ENCODE measurements at regions not wholly inside any gene's neighbourhood (a gene's known extent, or its start where the extent isn't known, plus 50 kb on each side); places are given as distances from the start of the nearest gene placed in this dataset.

DNA sequence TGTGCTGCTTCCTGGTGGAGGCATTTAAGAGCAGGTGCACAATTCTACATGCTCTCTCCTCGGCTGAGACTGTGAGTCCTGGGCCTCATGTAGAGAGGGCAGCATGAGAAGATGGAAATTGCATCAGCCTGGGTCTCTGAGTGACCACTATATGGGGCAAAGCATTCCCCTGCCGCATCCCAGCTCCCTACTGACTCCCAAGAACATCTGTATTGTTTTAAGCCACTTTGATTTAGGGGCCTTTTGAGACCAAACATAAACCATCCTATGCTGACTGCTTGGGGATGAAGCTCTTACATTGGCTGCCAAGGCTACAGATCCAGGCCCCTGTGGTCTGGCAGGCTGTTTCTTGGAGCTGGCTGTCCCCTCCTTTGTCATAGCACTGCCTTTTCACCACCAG lies 101.3 kb upstream of the TBX20 start:
- Mint-ChIP-seq H3K4me1 (ENCODE audit: low read depth) (no peaks in the 10 kb centered on the region), H3K27ac (no peak overlapping the region), H3K9me3 (no peaks in the 10 kb centered on the region), H3K4me3 (no peak overlapping the region), H3K27me3 (ENCODE audit: insufficient read depth) (no peaks in the 10 kb centered on the region), H3K36me3 (ENCODE audit: low read depth) (no peaks in the 10 kb centered on the region)
- intact Hi-C loops (cut with micrococcal nuclease): no loop called here
- no peak for DNase-seq (ENCODE audit: low spot score)

DNA sequence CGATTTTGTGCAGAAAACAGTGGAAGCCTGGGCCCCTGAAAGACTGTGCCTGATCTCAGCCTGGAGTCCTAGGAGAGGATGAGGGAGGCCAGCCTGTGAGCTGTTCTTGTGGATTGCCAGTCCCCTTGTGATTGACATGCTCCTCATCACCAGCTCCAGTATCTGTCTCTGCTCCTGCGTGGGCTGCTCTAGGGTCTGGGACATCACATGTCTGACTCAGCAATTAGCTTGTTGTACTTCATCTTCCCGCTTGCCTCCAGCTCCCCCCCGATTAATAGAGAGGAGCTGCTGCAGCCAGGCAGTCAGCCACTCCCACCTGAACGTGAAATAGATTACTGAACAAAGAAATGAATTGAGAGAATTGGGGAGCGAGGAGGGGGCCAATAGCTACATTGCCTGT lies 99.6 kb upstream of the TBX20 start:
- intact Hi-C loops (cut with micrococcal nuclease): no loop called here
- H3K4me3 Mint-ChIP-seq: no peak overlapping the region
- DNase-seq (ENCODE audit: low spot score): no peak
- no peaks in the 10 kb centered on the region for H3K4me1 Mint-ChIP-seq (ENCODE audit: low read depth)
- H3K9me3 Mint-ChIP-seq: no peaks in the 10 kb centered on the region
- no peaks in the 10 kb centered on the region for H3K36me3 Mint-ChIP-seq (ENCODE audit: low read depth)
- no peak overlapping the region for H3K27ac Mint-ChIP-seq
- no peaks in the 10 kb centered on the region for H3K27me3 Mint-ChIP-seq (ENCODE audit: insufficient read depth)

DNA sequence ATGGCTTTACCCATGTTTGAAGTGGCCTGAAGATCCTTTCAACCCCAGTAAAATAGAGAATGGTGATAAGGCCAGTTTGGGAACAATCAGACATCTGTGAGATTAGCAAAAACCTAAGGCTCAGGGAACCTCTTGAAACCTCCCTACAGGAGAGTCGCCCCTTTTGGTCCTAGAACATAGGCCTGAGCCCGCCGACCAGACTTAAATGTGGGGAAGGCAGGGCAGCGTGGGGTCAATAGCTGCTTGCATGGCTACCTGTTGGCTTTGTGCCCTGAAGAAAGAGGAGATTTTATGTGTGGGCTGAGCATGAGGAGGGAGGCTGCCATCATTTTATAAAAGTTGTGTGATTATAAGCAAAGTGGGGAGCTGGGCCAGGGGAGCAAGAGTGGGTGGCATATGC lies 97.6 kb upstream of the TBX20 start:
- Mint-ChIP-seq H3K4me1 (ENCODE audit: low read depth) (no peaks in the 10 kb centered on the region), H3K27me3 (ENCODE audit: insufficient read depth) (no peaks in the 10 kb centered on the region), H3K36me3 (ENCODE audit: low read depth) (no peaks in the 10 kb centered on the region), H3K9me3 (no peaks in the 10 kb centered on the region), H3K4me3 (no peak overlapping the region), H3K27ac (no peak overlapping the region)
- intact Hi-C loops (cut with micrococcal nuclease): no loop called here
- no peak for DNase-seq (ENCODE audit: low spot score)

DNA sequence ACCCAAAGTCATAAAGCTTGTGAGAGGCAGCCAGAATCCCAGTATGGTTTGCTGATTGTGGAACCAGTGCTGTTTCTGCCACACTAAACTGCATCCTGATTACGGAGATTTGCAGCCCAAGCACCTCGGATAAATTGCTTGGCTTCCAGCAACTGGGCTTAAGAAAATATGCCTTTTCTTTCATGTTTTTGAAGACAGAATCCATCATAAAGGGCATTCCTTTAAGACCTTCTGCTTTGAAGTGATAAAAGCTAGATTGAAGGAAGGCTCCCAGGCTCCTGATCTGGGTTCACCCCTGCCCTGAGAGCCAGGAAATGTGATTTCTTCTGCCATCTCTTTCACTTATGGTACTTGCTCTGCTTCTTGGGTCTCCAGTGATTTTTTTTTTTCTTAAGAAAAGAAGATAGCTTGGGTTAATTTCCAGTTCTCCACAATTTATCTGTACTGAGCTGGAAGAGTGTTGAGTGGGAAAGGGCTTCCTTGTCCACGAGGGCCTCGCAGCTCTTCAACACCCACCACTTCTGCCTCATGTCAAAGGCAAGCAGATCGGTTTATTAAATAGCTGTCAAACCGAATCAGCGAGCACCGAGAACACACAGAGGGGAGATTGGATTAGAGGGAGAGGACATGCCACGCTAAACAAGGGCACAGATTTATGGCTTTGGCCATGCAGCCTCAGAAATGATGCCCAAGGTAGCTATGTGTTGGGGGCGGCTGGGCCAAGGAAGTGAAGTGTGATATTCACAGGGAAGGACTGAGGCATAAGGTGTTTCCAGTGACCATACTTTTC lies 94.9 kb upstream of the TBX20 start:
- Mint-ChIP-seq H3K9me3 (no peaks in the 10 kb centered on the region), H3K27me3 (ENCODE audit: insufficient read depth) (no peaks in the 10 kb centered on the region), H3K4me1 (ENCODE audit: low read depth) (no peaks in the 10 kb centered on the region), H3K36me3 (ENCODE audit: low read depth) (no peaks in the 10 kb centered on the region), H3K4me3 (no peak overlapping the region), H3K27ac (no peak overlapping the region)
- DNase-seq (ENCODE audit: low spot score): no peak
- intact Hi-C loops (cut with micrococcal nuclease): no loop called here

DNA sequence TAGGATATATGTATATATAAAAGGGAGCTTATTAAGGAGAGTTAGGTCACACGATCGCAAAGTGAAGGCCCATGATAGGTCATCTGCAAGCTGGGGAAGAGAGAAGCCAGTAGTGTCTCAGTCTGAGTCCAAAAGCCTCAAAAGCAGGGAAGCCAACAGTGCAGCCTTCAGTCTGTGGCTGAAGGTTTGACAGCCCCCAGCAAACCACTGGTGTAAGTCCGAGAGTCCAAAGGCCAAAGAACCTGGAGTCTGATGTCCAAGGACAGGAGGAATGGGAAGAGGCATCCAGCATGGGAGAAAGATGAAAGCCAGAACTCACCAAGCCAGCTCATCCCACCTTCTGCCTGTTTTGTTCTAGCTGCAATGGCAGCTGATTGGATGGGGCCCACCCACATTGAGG lies 88.9 kb upstream of the TBX20 start:
- H3K27me3 Mint-ChIP-seq (ENCODE audit: insufficient read depth): peaks cover 2% of the 10 kb centered on the region
- no peaks in the 10 kb centered on the region for H3K9me3 Mint-ChIP-seq
- H3K4me3 Mint-ChIP-seq: no peak overlapping the region
- no peaks in the 10 kb centered on the region for H3K4me1 Mint-ChIP-seq (ENCODE audit: low read depth)
- intact Hi-C loops (cut with micrococcal nuclease): no loop called here
- H3K27ac Mint-ChIP-seq: no peak overlapping the region
- no peak for DNase-seq (ENCODE audit: low spot score)
- no peaks in the 10 kb centered on the region for H3K36me3 Mint-ChIP-seq (ENCODE audit: low read depth)

DNA sequence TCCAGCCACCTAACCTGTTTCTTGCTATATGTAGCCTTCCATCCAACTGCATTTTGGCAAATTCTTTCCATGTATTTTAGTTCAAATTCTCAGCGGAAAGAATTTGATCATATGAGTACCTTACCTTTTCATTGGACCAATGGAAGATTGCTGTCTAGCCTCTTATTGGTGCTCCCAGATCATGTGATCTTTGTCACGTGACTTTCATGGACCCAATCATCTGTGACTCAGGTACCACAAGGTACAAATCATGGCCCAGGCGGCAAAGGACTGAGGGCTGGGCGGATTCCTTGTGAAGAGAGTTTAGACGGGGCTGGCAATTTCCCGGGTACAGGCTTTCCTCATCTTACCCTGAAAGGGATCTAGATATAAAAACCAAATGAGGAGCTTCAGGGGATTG lies 85.9 kb upstream of the TBX20 start:
- H3K36me3 Mint-ChIP-seq (ENCODE audit: low read depth): no peaks in the 10 kb centered on the region
- no peak overlapping the region for H3K27ac Mint-ChIP-seq
- H3K4me1 Mint-ChIP-seq (ENCODE audit: low read depth): no peaks in the 10 kb centered on the region
- peaks cover 2% of the 10 kb centered on the region for H3K27me3 Mint-ChIP-seq (ENCODE audit: insufficient read depth)
- no peak overlapping the region for H3K4me3 Mint-ChIP-seq
- no peak for DNase-seq (ENCODE audit: low spot score)
- intact Hi-C loops (cut with micrococcal nuclease): no loop called here
- no peaks in the 10 kb centered on the region for H3K9me3 Mint-ChIP-seq

DNA sequence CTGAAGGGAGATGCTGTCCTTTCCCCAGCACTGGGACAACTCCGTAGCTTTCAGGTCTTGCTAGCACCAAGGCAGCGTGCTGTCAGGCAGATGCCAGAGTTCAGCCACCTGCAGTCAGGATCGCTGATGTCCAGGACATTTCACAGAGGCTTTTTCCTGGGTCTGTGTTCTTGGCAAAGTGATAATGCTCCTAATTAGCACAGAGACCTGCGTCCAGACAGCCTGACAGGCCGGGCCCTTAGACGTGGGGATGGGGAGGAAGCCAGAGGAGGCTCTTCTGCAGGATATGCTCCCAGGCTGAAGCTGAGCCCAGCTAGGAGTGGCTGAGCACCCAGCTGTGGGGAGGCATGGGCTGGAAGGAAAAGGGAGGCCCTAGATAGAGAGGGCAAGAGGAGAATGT lies 82.5 kb upstream of the TBX20 start:
- Mint-ChIP-seq H3K27me3 (ENCODE audit: insufficient read depth) (no peaks in the 10 kb centered on the region), H3K27ac (no peak overlapping the region), H3K4me3 (no peak overlapping the region), H3K9me3 (no peaks in the 10 kb centered on the region), H3K4me1 (ENCODE audit: low read depth) (no peaks in the 10 kb centered on the region), H3K36me3 (ENCODE audit: low read depth) (no peaks in the 10 kb centered on the region)
- intact Hi-C loops (cut with micrococcal nuclease): no loop called here
- no peak for DNase-seq (ENCODE audit: low spot score)

DNA sequence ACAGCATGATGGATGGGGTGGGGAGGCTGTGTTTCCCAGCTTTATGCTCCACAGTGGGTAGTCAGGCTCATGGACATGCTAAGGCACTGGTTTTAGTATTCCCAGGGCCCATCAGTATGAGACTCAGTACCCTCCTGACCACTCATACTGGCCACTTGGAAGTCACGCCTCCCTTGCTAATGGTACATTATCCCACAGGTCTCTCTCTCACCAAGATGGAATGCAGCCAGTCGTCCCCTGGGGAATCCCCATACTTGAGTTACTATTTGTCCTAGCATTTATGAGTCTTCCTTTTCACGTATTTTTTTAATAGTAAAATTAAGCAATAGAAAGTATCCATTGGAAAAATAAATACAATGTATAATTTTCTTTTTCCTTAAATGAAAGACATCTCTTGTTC lies 80.6 kb upstream of the TBX20 start:
- no peak for DNase-seq (ENCODE audit: low spot score)
- Mint-ChIP-seq H3K36me3 (ENCODE audit: low read depth) (no peaks in the 10 kb centered on the region), H3K27ac (no peak overlapping the region), H3K9me3 (no peaks in the 10 kb centered on the region), H3K27me3 (ENCODE audit: insufficient read depth) (peaks cover 2% of the 10 kb centered on the region), H3K4me1 (ENCODE audit: low read depth) (no peaks in the 10 kb centered on the region), H3K4me3 (no peak overlapping the region)
- intact Hi-C loops (cut with micrococcal nuclease): no loop called here

DNA sequence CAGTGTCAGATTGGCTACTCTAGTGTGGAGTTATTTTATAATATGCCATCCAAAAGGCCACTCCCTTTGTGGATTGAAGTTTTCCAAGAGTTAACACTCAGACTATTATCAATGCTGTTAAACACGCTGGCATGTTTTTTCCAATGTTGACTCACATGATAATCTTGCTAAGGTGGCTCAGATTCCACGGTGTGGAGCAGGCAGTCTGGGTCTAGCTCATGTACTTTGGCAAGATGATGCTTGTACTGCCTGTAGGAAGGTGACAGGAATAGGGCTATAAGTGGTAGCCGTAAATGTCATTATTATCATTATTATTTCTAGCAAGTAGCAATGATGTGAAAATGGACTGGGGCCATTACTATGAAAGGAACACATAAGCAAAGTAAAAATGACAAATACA lies 79.4 kb upstream of the TBX20 start:
- no peak for DNase-seq (ENCODE audit: low spot score)
- no peak overlapping the region for H3K27ac Mint-ChIP-seq
- H3K27me3 Mint-ChIP-seq (ENCODE audit: insufficient read depth): peaks cover 2% of the 10 kb centered on the region
- H3K4me3 Mint-ChIP-seq: no peak overlapping the region
- intact Hi-C loops (cut with micrococcal nuclease): no loop called here
- no peaks in the 10 kb centered on the region for H3K36me3 Mint-ChIP-seq (ENCODE audit: low read depth)
- H3K4me1 Mint-ChIP-seq (ENCODE audit: low read depth): no peaks in the 10 kb centered on the region
- H3K9me3 Mint-ChIP-seq: no peaks in the 10 kb centered on the region

DNA sequence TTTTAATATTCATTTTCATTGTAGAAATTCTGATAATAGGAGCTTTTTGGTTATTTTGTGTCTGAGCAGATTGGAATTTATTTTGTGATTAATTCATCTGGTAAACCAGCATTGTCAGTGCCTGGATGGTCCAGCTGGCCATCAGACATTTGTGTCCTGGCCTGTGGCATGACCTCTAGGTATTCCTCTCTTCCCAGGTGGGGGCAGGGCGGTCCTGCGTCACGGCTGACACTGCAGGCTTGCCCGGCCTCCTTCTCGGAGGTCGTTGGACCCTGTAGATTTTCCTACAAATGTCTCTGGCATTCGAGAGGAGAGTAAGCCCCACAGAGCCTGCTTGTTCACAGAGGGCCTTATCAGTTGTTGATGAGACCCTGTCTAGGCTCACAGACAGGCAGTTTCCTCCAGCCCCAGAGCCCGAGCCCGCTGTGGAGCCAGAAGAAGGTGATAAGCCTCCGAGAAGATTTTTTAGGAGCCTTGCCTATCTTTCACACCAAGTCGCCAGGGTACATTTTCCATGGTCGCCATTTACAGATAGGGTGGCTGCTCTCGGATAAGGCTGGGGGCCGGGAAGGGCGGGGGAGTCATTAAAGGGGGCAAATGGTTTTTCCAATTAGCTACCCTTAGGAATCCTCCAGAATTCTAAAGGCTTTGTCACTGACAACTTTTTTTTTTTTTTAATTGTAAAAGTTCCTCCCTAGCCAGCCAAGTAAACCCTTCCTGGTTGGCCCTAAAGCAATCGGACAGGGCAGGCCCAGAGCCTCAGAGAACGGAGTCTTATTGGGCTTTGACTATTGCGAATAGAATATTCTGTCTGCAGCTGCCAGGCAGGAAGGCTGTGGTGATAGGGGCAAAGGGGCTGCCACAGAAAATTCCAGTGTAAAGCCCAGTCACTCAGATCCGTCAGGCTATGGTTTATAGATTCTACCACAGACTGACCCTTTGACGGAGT lies 78.1 kb upstream of the TBX20 start:
- no peak overlapping the region for H3K27ac Mint-ChIP-seq
- H3K36me3 Mint-ChIP-seq (ENCODE audit: low read depth): no peaks in the 10 kb centered on the region
- H3K9me3 Mint-ChIP-seq: no peaks in the 10 kb centered on the region
- H3K27me3 Mint-ChIP-seq (ENCODE audit: insufficient read depth): peaks cover 2% of the 10 kb centered on the region
- H3K4me3 Mint-ChIP-seq: no peak overlapping the region
- no peak for DNase-seq (ENCODE audit: low spot score)
- intact Hi-C loops (cut with micrococcal nuclease): no loop called here
- no peaks in the 10 kb centered on the region for H3K4me1 Mint-ChIP-seq (ENCODE audit: low read depth)

DNA sequence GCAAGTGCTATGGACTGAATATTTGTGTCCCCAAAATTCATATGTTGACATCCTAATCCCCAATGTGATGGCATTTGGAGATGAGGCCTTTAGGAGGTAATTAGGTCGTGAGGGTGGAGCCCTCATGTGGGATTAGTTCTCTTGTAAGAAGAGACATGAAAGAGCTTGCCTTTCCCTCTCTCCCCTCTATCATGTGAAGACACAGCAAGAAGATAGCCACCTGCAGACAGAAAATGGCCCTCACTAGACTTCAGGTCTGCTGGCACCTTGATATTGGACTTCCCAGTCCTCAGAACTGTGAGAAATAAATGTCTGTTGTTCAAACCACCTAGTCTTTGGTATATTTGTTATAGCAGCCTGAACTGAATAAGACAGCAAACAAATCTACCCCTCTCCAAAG lies 75.1 kb upstream of the TBX20 start:
- Mint-ChIP-seq H3K4me1 (ENCODE audit: low read depth) (no peaks in the 10 kb centered on the region), H3K9me3 (no peaks in the 10 kb centered on the region), H3K36me3 (ENCODE audit: low read depth) (no peaks in the 10 kb centered on the region), H3K4me3 (no peak overlapping the region), H3K27ac (no peak overlapping the region), H3K27me3 (ENCODE audit: insufficient read depth) (peaks cover 2% of the 10 kb centered on the region)
- no peak for DNase-seq (ENCODE audit: low spot score)
- intact Hi-C loops (cut with micrococcal nuclease): no loop called here

DNA sequence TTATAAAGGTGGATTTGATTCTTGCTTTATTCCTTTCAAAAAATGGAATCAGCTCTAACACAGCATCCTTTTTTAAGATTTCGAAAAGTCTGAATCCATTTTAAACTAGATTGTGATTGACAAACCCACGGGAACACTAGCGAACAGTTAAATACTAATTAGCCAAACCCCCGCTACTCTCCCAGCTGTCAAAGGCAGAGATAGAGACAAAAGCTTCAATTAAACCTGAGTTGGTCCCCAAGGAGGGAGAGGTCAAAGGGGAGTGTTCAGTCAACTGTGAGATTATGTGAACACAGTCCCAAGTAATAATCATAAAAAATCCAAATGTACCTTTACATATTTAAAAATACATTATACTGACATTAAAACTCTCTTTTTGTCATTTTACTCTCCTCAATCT lies 65.7 kb upstream of the TBX20 start:
- Mint-ChIP-seq H3K9me3 (no peaks in the 10 kb centered on the region), H3K36me3 (ENCODE audit: low read depth) (no peaks in the 10 kb centered on the region)

DNA sequence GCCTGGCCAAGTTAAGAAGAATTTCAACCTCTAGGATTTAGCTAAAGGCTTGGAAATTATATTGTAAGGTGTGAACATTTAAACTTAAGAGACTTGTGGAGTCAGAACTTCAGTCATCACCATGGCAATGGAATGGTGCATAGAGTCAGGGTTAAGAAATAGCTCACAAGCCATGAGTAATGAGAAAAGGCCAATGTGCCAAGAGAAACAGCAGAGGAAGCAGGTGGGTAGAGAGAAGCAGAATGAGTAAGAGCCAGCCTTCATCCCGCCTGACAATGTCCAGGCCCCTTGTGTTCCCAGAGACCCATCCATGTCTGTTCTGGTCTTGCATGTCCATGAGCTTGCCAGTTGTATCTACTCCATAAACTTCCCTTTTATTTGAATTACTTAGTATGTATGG lies 62.6 kb upstream of the TBX20 start:
- H3K4me3 Mint-ChIP-seq: no peak overlapping the region
- intact Hi-C loops (cut with micrococcal nuclease): no loop called here
- no peak for DNase-seq (ENCODE audit: low spot score)
- no peaks in the 10 kb centered on the region for H3K27me3 Mint-ChIP-seq (ENCODE audit: insufficient read depth)
- no peaks in the 10 kb centered on the region for H3K36me3 Mint-ChIP-seq (ENCODE audit: low read depth)
- no peaks in the 10 kb centered on the region for H3K4me1 Mint-ChIP-seq (ENCODE audit: low read depth)
- H3K27ac Mint-ChIP-seq: no peak overlapping the region
- no peaks in the 10 kb centered on the region for H3K9me3 Mint-ChIP-seq

More for the DNA sequence above, 65.7 kb upstream of the TBX20 start:
- intact Hi-C loops (cut with micrococcal nuclease): no loop called here
- Mint-ChIP-seq H3K27me3 (ENCODE audit: insufficient read depth) (no peaks in the 10 kb centered on the region), H3K4me1 (ENCODE audit: low read depth) (no peaks in the 10 kb centered on the region), H3K27ac (no peak overlapping the region), H3K4me3 (no peak overlapping the region)
- DNase-seq (ENCODE audit: low spot score): no peak
